ENCODE measurements at regions not wholly inside any gene's neighbourhood (a gene's known extent, or its start where the extent isn't known, plus 50 kb on each side); places are given as distances from the start of the nearest gene placed in this dataset.
"Not testable (repeated sequence)": the region's sequence is repeated elsewhere in the genome, so short reads cannot be mapped to it uniquely, and the experiment has no call there.

GRCh38 chr7:115654384-115655214 lies 376.0 kb downstream of the TFEC start:
- no peak for DNase-seq

GRCh38 chr7:115649429-115649828 lies 381.1 kb downstream of the TFEC start:
- no peak for DNase-seq

- DNase-seq: no peak
These were observed 382.9 kb downstream of the TFEC start for GRCh38 chr7:115647712-115648111.

- no peak for DNase-seq
These were observed 388.4 kb downstream of the TFEC start for GRCh38 chr7:115642194-115642593.

- no peak for DNase-seq
These were observed 391.7 kb downstream of the TFEC start for GRCh38 chr7:115638853-115639252.

- DNase-seq: no peak
These were observed 393.4 kb downstream of the TFEC start for GRCh38 chr7:115637128-115637527.

GRCh38 chr7:115635876-115636275 lies 394.7 kb downstream of the TFEC start:
- DNase-seq: no peak

GRCh38 chr7:115635376-115635775 lies 395.2 kb downstream of the TFEC start:
- no peak for DNase-seq

GRCh38 chr7:115634633-115635032 lies 395.9 kb downstream of the TFEC start:
- no peak for DNase-seq

- no peak for DNase-seq
These were observed 397.9 kb downstream of the TFEC start for GRCh38 chr7:115632636-115633035.

- DNase-seq: no peak
These were observed 398.8 kb downstream of the TFEC start for GRCh38 chr7:115631782-115632181.

GRCh38 chr7:115630049-115630448 lies 400.5 kb downstream of the TFEC start:
- DNase-seq: no peak

GRCh38 chr7:115618676-115619075 lies 411.9 kb downstream of the TFEC start:
- DNase-seq: no peak

GRCh38 chr7:115613836-115614235 lies 416.7 kb downstream of the TFEC start:
- no peak for DNase-seq

GRCh38 chr7:115603416-115603815 lies 427.1 kb downstream of the TFEC start:
- no peak for DNase-seq

GRCh38 chr7:115600207-115600606 lies 430.4 kb downstream of the TFEC start:
- no peak for DNase-seq

- not testable (repeated sequence) for DNase-seq
These were observed 431.4 kb downstream of the TFEC start for GRCh38 chr7:115599184-115599583.

- DNase-seq: not testable (repeated sequence)
These were observed 433.3 kb downstream of the TFEC start for GRCh38 chr7:115597220-115597619.

- DNase-seq: no peak
These were observed 437.5 kb downstream of the TFEC start for GRCh38 chr7:115593111-115593510.

GRCh38 chr7:115585015-115585718 lies 445.4 kb downstream of the TFEC start:
- DNase-seq: no peak

GRCh38 chr7:115582956-115583355 lies 447.6 kb downstream of the TFEC start:
- no peak for DNase-seq

GRCh38 chr7:115578576-115578975 lies 452.0 kb downstream of the TFEC start:
- DNase-seq: no peak

Measured in amygdala (tissue), 56 donors.